ELR (cell line): ENCODE measurements at regions not wholly inside any gene's neighbourhood (a gene's known extent, or its start where the extent isn't known, plus 50 kb on each side); places are given as distances from the start of the nearest gene placed in this dataset.
"Not testable (repeated sequence)": the region's sequence is repeated elsewhere in the genome, so short reads cannot be mapped to it uniquely, and the experiment has no call there.

ENCODE experiments used
- DNase-seq: peaks from one replicate; pipeline ENCODE4 v3.0.0-alpha.2; 2015; ENCODE audit warnings: low read depth

DNA sequence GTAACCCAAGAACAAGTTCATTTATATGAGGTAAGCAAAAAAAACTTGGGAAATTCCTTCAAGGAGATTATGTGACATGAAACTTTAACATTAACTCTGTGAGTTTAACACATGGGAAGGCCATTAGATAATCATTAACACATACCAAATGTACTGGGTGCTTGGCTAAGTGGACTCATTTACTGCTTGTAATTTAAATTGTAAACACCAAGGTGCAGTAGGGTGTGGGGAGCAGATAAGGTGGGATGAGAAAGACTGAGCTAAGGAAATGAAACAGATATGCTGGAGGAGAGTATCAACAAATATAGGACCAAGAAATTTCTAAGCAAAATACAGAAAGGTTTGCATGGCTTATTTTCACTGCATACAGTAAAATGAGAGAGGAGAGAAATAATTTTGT is 2384.8 kb upstream of the ACO1 start:
- DNase-seq, result no peak

DNA sequence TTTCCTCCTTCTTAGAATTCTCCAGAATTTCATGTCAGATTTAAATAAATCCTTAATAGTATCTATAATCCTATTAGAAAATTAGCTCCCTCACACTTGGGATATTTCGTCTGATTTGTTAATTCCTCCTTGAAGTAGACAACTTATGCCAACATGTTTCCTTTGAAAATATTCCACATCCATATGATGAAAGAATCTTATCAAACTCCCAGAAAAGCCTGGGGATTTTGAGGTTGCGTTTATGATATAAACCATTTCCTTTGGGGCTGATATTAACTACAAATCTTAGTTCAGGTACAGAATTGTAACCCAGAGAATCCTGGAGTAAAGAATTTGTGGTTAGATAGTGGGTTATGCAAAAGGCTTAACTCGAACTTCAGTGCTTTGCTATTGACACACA is 2373.8 kb upstream of the ACO1 start:
- no peak for DNase-seq

DNA sequence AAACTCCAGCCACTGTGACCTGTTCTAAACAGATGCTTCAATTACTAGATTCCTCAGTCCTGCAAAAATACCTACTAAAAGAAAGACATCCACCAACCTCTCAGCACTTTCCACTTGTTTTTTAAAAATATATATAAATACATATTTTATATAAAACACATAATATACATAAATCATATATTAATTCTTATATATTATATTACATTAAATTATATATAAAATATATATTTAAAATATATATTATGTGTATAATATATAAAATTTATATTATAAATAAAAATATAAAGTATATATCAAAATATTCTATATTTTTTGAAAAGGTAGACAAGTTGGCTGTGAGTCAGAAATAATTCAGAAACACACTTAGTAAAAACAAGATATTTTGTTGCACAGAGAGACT is 2371.8 kb upstream of the ACO1 start:
- DNase-seq, result no peak

DNA sequence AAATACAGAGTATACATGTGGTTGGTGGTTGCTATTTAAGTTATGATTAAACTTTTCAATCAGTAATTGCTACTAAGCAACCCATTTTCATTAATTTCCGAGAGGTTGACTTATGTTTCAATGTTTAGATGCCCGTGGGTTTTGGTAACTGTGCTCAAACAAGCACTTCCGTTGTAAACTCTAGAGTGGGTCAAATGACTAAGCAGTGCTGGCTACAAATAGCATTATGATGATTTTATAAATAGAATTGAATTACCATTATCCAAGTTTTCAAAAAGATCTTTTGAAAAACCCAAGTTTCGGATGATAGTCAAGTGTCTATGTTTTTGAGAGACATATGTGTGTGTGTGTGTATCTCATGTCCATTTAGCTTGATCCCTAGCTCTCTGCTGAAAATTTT is 2369.4 kb upstream of the ACO1 start:
- DNase-seq, result no peak

DNA sequence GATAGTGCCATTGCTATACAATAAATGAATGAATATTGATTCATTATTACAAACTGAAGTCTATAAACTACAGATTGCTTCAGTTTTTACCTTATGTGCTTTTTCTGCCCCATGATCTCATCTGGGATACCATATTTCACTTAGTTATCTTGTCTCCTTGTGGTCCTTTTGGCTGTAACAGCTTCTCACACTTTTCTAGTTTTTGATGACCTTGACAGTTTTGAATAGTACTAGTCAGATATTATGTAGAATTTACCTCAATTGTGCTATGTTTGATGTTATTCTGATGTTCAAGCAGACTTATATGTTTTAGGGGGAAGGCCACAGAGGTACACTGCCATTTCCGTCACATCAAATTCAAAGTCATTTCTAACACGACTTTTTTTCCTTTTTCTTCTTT is 2364.3 kb upstream of the ACO1 start:
- DNase-seq, result no peak

DNA sequence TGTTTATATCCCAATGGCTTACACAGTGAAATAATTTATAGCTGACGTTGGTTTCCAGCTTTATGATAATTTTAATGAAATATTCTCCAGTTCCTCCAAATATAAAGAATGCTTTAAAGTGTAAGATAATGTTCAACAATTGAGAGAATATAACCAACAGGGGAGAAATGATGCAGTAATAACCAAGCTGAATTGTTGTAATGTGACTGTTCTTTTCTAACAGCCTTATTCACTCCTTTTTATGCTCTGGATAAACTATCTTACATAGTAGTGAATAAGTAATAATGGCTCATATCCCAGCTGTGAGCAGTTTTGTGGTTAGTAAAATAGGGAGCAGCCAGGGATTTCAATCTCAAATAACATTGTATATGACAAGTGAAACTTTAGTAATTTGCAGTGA is 2348.7 kb upstream of the ACO1 start:
- no peak for DNase-seq

DNA sequence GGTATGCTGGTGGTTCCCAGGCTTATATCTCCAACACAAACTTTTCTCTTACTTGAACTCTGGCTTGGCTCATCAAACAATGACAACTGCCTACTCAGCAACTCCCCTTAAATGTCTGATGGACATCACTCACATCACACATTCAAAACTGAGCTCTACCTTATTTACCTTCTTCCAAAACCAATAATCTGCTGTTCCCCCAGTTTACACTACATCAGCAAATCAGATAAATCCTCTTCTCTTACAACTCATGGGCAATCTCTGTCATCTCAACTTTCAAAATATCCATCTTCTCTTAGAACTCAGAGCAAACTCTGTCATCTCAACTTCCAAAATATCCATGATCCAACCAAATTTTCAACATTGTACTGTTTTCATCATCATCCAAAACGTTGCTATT is 2347.9 kb upstream of the ACO1 start:
- DNase-seq, result no peak

DNA sequence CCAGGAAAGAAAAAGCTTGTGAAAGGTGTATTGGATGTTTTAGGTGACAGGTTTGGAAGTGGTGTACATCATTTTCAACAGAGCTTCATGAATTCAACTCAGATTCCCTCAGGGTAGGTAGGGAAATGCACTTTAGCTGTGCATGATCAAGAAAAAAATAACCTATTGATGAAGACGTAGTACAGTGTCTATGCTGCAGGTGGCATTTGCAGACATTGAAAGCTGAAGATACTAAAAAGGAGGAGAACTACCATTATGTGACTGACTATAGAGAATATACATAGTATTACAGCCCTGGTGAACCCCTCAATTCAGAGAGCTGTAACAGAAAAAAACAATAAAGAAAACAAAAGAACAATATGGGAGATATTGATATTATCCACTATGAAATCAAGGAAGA is 2344.7 kb upstream of the ACO1 start:
- no peak for DNase-seq

DNA sequence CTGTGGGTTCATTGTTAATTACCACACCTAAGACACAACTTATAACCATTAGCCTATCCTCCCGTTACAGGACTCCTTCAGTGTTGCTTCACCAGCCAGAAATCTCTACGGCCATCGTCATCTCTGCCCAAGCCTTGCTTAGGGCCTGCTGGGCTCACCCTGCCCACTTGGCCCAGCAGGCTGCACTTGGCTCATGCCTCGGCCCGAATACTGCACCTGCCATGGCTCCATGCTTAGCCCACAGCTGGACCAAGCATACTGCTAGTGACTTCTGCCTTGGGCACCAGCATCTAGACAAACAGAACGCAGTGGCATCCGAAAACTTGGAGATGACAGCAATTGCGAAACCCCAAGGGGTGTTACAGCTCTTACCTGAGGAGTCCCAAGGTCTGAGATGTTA is 2336.0 kb upstream of the ACO1 start:
- DNase-seq, result no peak

DNA sequence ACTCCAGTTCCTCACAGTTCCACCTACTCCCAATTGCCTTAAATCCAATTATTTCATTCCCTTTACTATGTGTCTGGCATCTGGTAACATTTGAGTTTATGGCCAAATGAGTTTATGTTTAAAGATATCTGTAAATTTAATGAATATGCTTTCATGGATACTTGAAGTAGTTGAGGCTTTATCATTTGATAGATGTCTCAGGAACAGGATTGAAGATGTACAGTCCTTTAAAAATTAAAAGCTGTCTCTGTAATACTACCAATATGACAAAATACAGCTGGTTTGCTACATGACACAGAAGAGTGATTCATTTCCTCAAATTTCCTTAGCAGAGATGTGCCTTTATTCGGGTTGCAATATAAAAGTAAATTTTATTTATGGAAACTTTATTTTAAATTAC is 2326.0 kb upstream of the ACO1 start:
- no peak for DNase-seq

DNA sequence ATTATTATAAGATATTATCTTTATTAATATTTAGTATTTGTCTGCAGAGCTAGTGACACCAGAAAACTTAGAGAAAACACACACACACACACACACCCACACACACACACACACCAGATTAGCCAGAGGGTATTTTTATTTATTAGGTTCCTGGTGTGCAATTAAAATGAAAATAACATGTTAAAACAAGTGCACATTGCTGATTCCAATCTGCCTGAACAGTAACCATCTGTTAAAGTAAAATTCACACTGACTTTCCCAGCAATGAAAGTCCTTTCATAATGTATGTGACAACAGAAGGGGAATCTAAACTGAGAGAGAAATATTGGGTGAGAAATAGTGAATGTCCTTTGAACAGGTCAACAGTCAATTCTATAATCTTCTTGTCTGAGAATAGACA is 2323.5 kb upstream of the ACO1 start:
- no peak for DNase-seq

DNA sequence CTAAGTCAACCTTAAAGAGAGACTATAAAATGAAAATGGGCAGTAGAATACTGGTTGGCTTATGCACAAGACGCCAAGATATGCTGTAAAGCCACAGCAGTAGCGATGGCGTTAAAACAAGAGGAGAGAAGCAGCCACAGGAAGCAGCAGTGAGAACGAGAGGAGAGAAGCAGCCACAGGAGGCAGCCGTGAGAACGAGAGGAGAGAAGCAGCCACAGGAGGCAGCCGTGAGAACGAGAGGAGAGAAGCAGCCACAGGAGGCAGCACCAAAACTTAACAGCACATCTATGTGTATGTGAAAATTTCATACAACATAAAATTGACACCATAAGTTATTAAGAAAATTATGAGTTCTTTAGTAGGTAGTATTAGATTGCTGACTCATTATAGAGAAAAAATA is 2318.6 kb upstream of the ACO1 start:
- peak; percentile 4 for DNase-seq

DNA sequence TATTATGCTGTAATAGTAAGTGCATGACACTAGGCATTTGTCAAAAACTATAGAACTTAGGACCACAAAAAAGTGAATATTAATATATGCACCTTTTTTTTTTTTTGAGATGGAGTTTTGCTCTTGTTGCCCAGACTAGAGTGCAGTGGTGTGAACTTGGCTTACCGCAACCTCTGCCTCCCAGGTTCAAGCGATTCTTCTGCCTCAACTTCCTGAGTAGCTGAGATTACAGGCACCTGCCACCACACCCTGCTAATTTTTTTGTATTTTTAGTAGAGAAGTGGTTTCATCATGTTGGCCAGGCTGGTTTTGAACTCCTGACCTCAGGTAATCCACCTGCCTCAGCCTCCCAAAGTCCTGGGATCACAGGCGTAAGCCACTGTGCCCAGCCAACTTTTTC is 2315.2 kb upstream of the ACO1 start:
- DNase-seq, result not testable (repeated sequence)

DNA sequence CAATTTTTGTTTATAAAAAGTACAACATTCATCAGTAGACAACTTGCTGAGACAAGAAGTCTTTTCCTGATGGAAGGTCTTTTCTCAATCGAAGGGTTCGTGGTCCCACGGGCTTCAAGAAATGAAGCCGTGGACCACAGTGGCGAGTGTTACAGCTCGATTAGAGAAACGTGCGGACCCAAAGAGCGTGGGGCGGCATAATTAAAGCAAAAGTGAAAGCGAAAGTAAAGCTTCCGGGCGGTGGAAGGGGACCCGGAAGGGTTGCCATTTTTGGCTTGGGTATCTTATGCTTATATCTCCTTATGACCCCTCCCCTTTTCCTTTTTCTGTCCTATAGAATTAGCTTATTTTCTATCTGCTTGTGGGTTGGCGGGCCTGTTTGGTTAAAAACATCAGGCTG is 2309.4 kb upstream of the ACO1 start:
- no peak for DNase-seq

DNA sequence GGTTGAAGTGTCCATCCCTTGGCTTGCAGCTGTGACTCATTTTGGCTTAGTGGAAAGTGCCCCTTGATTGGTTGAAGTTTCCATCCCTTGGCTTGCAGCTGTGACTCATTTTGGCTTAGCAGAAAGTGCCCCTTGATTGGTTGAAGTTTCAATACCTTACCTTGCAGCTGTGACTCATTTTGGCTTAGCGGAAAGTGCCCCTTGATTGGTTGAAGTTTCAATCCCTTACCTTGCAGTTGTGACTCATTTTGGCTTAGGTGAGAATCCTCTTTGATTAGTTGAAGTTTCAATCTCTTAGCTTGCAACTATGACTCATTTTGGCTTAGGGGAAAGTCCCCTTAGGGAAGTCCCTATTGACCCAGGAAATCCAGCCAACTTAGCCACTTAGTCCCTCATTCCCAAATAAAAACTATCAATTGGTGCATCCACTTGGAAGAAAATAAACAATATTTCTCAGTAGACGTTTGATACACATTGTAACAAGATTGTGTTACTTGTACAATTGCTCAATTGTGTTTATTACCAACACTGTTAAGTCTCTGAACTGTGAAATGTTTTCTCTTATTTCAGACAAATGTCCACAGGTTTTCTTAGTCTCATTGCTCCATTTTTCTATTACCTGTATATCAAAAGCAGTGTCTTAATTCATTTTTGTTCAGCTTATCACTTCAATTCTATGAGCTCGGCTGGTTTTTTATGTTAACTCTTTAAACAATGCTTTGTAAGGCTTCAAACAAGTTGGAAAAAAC is 2308.8 kb upstream of the ACO1 start:
- DNase-seq, result peak; percentile 22

DNA sequence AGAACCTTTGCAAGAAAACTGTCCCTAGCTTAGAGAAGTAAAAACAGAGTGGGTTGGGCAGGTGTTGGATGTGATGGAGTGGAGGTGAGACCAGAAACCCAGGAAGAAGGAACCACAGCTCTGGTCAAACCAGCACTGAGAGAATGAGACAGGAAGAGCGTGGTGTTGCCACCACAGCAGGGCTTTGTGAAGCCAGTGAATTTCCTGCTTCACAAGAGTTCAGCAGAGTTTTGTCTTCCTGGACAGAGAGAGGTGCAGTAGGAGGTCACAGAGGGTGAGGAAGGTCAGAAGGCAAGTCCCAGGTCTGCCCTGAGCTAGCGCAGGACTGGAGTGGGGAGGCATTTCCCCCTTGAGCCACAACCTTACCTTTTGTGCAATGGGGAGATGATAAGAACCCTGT is 2306.2 kb upstream of the ACO1 start:
- DNase-seq, result no peak

DNA sequence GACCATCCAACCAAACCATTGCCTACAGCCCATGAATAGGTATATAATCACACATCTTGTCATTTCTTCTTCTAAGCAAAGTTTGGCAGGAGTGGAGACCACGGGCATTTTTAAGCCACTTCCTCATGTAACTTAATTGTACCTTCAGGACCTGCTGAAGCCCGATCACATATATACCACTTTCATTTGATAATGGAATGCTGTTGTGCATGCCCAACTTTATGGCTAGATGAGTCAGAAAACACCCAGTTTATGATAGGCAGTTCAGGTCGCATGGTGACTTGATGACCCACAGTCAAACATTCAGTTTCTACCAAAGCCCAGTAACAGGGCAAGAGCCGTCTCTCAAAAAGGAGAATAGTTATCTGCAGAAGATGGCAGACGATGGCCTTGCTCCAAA is 2295.0 kb upstream of the ACO1 start:
- DNase-seq, result no peak

DNA sequence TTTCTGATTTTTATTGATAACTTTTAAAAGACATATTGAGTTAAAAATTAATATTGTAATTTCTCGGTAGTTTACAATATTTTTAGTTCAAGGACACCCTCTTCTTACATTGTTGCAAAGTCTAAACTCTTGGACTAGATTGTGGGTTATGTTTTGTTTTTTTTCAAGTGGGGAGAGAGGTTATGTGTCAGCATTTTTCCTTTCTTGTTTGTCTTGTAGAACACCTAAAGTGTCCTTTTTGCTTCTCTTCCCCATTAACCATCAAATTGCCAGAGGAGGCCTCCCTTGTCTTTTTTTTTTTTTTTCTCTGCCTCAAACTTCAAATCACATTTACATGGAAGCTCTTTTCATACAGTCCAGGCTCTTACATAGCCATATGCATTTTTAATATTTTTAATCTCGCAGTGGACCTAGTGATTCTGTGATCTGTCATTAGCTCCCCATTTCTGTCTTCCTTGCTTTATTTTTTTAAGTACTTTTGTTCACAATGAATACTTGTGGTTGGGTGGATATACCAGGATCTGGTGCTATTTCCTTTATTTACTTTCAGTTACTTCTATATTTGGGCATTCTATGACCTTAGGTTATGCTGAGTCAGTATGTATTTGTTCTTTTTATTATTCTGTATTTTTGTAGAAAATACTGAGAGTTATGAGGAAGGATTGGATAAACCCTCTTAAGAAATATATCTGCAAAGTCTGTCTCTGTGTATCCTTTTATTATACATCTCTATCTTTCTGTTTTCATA is 2280.6 kb upstream of the ACO1 start:
- no peak for DNase-seq

DNA sequence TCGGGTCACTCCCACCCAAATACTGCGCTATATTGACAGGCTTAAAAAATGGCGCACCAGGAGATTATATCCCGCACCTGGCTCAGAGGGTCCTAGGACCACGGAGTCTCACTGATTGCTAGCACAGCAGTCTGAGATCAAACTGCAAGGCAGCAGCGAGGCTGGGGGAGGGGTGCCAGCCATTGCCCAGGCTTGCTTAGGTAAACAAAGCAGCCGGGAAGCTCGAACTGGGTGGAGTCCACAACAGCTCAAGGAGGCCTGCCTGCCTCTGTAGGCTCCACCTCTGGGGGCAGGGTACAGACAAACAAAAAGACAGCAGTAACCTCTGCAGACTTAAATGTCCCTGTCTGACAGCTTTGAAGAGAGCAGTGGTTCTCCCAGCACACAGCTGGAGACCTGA is 2277.3 kb upstream of the ACO1 start:
- DNase-seq, result not testable (repeated sequence)

DNA sequence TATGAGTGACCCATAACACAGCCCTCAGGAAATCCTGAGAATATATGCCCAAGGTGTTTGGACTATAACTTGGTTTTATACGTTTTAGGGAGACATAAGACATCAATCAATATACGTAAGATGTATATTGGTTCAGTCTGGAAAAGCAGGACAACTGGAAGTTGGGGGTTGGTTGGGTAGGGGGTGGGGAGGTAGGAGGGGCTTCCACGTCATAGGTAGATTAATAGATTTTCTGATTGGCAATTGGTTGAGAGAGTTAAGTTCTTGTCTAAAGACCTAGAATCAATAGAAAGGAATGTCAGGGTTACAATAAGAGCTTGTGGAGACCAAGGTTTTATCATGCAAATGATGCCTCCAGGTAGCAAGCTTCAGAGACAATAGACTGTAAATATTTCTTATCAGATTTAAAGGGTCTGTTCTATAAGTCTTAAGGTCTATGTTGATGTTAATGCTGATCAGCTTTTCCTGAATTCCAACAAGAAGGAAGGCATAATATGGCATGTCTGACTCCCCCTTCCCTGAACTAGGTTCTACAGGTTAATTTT is 2267.7 kb upstream of the ACO1 start:
- DNase-seq, result no peak

DNA sequence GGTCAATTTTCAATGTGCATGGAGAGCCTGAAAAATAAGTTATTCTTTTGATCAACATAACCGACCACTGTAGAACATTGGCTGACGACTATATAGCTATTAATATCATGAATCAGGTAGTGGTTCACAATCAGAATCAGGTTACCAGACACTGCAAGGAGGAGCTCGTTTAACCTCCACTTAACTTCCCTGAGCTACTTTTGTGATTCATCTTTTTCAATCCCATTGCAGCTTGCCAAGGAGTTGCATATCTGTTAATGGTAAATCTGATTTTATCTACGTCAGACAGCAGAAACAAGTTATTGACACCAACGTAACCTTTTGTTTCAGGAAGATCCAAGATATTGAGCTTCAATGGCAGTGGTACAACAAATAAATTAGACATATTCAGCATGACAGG is 2263.8 kb upstream of the ACO1 start:
- DNase-seq, result no peak

DNA sequence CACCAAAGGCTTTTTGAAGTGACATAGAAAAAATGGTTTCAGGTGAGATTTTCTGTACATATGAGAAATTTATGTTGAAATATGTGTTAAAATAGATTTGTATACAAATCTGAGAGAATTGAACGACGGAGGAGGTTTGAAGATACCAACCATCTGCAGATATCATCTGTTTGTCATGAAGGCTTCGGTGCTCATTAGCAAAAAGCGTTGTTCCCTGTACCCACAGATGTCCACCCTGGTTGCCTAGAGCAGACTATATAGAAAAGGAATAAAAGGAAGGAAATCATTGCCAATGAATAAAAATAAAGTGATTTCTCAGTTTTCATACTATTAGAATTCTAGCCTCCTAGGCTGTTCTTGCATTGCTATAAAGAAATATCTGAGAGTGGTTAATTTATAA is 2262.8 kb upstream of the ACO1 start:
- DNase-seq, result no peak

DNA sequence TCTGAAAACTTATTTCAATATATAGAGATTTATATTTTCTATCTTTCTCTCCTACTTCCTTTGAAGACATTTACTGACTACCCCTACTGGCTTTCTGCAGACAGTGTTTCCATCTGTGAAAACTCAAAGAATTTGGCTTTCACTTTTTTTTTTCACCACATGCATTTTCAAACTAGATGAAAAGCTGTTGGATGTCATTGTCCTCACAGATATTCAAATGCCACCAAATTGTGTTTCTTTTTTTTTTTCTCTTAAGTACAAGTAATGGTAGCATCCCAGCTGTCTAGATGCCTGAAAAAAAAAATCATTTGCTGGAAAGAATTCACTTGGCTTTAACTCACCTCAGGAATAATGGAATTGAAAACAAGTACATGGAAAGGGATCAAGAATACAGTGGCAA is 2258.6 kb upstream of the ACO1 start:
- no peak for DNase-seq

DNA sequence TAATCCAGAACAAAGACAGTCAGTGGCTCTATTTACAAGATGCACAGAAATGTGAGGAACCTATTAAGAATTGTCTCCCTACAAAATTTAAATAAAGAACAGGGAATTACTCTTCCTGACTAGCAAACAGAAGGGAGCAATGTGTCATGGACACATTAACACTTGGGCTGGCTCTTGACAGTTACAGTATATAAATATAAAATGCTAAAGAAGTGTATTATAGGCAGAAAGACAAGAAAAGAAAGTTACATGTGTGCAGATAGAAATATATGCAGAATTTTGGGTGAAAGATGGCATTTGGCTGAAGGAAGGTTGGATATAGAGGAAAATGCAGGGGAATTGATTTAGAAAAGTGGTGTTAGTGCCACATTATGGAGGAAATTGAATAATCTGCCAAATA is 2257.1 kb upstream of the ACO1 start:
- no peak for DNase-seq
